ENCODE measurements at regions not wholly inside any gene's neighbourhood (a gene's known extent, or its start where the extent isn't known, plus 50 kb on each side); places are given as distances from the start of the nearest gene placed in this dataset.
A peak's percentile ranks its signal among the peaks of the same experiment; 100 is the strongest.

- no peak for DNase-seq (ENCODE audit: low spot score)
Observed at GRCh38 chr3:72396899-72397298, 451.3 kb downstream of the SHQ1 start.

GRCh38 chr3:72395776-72396311, 452.4 kb downstream of the SHQ1 start:
- no peak for DNase-seq (ENCODE audit: low spot score)

GRCh38 chr3:72393455-72393854, 454.8 kb downstream of the SHQ1 start:
- no peak for DNase-seq (ENCODE audit: low spot score)

DNA sequence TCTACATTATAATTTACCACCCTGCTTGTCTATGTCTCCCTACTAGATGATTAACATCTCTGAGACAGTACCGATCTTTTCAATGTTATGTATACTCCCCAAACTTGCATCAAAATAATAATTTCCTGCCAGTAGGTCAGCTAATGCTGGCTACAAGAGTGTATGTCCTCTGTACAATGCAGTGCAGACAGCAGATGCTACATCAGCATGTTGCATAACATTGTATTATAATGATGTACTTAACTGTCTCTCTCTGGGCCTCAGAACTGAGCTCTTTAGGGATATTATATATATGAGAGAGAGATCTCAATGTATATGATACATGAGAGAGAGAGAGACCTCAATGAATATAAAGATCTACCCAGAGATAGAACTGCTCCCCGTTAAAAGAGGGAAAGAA, 456.6 kb downstream of the SHQ1 start:
- no peak for DNase-seq (ENCODE audit: low spot score)

GRCh38 chr3:72390841-72391240, 457.4 kb downstream of the SHQ1 start:
- no peak for DNase-seq (ENCODE audit: low spot score)

DNA sequence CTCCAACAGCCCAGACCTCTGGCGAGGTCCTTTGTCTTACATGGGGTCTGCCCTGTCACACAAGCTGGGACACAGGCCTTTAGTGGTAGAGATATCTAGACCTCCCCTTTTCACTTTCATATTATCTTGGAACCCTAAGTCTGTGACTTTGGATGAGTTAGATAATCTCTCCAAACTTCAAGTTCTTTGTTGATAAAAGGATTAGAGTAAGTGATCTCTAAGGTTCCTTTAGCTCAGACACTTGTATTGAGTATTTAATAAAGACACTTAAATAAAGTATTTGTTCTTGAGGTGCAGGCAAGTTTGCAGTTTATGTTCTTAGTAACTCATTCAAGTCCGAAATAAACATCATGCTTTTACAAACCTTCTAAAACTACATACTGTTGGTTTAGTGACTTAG, 459.6 kb downstream of the SHQ1 start:
- DNase-seq (ENCODE audit: low spot score) = no peak

GRCh38 chr3:72388117-72388516, 460.1 kb downstream of the SHQ1 start:
- DNase-seq (ENCODE audit: low spot score) = no peak

- no peak for DNase-seq (ENCODE audit: low spot score)
Observed at GRCh38 chr3:72386327-72387000, 461.8 kb downstream of the SHQ1 start.

- DNase-seq (ENCODE audit: low spot score) = no peak
Observed at GRCh38 chr3:72385167-72385566, 463.1 kb downstream of the SHQ1 start.

DNA sequence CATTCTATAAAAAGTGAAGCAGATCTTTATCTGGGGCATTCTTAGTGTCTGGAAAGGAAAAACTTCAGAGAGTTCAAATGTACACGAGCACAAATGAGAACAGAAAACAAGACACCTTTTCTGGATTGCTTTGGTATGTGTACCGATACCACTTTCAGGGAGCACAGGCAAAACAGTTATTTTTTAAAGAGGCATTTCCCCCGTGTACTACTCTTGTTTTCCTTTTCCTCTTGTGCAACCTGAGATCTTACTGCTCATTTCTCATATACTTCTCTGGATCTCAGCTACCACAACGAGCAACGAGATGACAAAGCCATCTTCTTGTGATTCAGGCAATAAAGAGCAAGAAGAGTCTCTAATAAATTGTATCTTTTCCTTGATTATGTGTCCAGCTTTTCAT, 463.6 kb downstream of the SHQ1 start:
- DNase-seq (ENCODE audit: low spot score) = no peak

- DNase-seq (ENCODE audit: low spot score) = no peak
Observed at GRCh38 chr3:72383883-72384282, 464.4 kb downstream of the SHQ1 start.

DNA sequence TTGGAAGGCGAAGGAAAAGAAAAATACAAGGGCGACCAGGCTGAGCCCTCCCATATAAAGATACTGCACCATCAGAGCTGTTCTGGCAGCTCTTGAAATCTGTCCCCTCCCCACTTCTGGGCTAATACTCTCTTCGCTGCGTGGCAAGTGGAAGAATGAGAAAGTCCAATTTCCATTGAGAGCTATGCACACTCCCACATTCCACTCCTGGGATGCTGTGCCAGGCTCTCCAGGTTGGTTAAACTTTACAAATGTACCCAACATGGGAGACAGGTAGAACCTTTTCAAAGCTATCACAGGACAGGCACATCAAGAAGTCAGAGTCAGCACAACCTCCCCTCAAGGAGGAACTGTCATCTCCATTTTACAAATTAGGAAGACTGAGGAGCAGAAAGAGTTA, 465.0 kb downstream of the SHQ1 start:
- no peak for DNase-seq (ENCODE audit: low spot score)

- no peak for DNase-seq (ENCODE audit: low spot score)
Observed at GRCh38 chr3:72382460-72382859, 465.8 kb downstream of the SHQ1 start.

- DNase-seq (ENCODE audit: low spot score) = no peak
Observed at GRCh38 chr3:72381584-72381983, 466.7 kb downstream of the SHQ1 start.

GRCh38 chr3:72380711-72381493, 467.3 kb downstream of the SHQ1 start:
- no peak for DNase-seq (ENCODE audit: low spot score)

- DNase-seq (ENCODE audit: low spot score) = no peak
Observed at GRCh38 chr3:72380193-72380592, 468.1 kb downstream of the SHQ1 start.

GRCh38 chr3:72379500-72380187, 468.6 kb downstream of the SHQ1 start:
- DNase-seq (ENCODE audit: low spot score) = peak; percentile 93

- DNase-seq (ENCODE audit: low spot score) = no peak
Observed at GRCh38 chr3:72378287-72378686, 470.0 kb downstream of the SHQ1 start.

GRCh38 chr3:72376956-72377710, 471.1 kb downstream of the SHQ1 start:
- no peak for DNase-seq (ENCODE audit: low spot score)

DNA sequence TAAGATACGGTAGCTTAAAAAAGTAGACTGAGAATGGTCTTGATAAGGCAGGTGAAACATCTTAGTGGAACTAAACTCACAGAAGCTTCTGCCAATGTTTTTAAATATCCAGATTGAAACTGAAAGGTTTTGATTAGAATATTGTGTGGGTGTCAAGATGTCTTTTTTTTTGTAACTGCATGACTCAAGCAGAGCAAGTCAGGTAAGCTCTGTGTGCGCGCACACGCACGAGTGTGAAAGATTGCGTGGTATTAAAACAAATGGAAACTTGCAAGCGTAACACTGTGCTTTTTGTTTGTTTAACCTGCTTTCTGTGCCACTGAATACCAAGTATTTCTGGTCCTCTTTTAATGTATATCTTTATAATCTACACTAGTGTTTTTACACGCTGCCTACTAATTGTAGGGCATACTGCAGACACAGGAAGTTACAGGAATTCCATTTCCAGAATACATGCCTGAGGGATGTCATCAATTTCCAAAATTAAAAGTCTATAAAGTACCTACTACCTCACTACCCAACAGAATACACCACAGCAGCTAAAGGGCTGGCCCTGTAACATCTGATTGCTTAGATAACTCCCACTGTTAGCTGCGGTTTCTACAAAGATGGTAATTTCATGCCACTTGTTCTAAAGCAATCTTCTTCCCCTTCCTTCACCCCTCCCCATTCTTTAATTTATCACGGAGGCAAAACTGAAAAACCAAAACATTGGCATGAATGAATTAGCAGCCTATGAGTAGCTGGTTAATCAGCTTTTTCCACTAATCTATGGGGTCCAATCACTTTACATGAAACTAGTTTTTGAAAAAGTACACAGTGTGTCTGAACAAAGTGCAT, 472.8 kb downstream of the SHQ1 start:
- DNase-seq (ENCODE audit: low spot score) = peak; percentile 58

GRCh38 chr3:72373139-72373538, 475.1 kb downstream of the SHQ1 start:
- no peak for DNase-seq (ENCODE audit: low spot score)

All from putamen (tissue), 1 donor.